Cardiac fibroblast (primary cell): ENCODE measurements at regions not wholly inside any gene's neighbourhood (a gene's known extent, or its start where the extent isn't known, plus 50 kb on each side); places are given as distances from the start of the nearest gene placed in this dataset.
"Not testable (repeated sequence)": the region's sequence is repeated elsewhere in the genome, so short reads cannot be mapped to it uniquely, and the experiment has no call there.

Source experiments
- DNase-seq, 2 donors: peaks; one replicate each; pipeline versions ENCODE4 v3.0.0 to v3.0.0-alpha.2; 2010; ENCODE audit warnings: low read depth in 2 of 2
- H3K4me3 ChIP-seq, 2 donors: replicated peaks in 1 of 2; 1 replicate in 1 of 2; 2 replicates in 1 of 2; pipeline ENCODE4 v1.5.1; 2011; ENCODE audit warnings: low read depth in 2 of 2, low read length in 2 of 2, mild to moderate bottlenecking in 2 of 2, moderate library complexity in 1 of 2
- TF ChIP-seq, protein P1 (sequence below): IDR thresholded peaks from one replicate; pipeline ENCODE4 v1.5.1; 2011; ENCODE audit warnings: low read depth, mild to moderate bottlenecking, low read length, inconsistent platforms

DNA sequence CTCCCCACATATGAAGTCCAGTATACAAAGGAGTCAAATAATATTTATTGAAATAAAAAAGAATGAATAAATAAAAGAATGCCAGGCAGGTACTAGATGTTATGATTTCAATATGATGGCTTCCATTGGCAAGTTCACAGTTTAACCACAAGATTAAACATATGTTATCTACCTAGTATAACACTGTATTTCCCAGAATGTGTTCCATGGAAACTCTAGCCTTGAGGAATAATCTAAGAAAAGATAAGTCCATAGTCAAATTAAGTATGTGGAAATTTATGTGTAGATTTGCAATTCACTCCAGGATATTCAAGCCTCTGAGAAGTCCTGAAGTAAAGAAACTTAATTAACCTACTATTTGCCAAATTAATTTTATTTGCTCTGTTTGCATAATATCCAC is 71.1 kb upstream of the FMNL2 start:
- no peak overlapping the region for H3K4me3 ChIP-seq
- TF ChIP-seq, protein P1, sequence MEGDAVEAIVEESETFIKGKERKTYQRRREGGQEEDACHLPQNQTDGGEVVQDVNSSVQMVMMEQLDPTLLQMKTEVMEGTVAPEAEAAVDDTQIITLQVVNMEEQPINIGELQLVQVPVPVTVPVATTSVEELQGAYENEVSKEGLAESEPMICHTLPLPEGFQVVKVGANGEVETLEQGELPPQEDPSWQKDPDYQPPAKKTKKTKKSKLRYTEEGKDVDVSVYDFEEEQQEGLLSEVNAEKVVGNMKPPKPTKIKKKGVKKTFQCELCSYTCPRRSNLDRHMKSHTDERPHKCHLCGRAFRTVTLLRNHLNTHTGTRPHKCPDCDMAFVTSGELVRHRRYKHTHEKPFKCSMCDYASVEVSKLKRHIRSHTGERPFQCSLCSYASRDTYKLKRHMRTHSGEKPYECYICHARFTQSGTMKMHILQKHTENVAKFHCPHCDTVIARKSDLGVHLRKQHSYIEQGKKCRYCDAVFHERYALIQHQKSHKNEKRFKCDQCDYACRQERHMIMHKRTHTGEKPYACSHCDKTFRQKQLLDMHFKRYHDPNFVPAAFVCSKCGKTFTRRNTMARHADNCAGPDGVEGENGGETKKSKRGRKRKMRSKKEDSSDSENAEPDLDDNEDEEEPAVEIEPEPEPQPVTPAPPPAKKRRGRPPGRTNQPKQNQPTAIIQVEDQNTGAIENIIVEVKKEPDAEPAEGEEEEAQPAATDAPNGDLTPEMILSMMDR = no peak

DNA sequence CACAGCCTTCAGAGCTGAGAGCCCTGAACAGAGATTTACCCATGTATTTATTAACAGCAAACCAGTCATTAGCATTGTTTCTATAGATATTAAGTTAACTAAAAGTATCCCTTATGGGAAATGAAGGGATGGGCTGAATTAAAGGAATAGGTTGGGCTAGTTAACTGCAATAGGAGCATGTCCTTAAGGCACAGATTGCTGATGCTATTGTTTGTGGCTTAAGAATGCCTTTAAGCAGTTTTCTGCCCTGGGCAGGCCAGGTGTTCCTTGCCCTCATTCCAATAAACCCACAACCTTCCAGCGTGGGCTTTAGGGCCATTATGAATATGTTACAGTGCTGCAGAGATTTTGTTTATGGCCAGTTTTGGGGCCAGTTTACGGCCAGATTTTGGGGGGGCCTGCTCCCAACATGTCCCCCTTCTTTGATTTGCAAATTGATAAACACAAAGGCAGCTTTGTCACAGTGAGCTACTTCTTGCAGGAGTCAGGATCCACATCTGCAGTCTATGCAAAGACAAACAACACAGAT is 61.2 kb upstream of the FMNL2 start:
- not testable (repeated sequence) for H3K4me3 ChIP-seq, DNase-seq

More for the DNA sequence above, 71.1 kb upstream of the FMNL2 start:
- no peak for DNase-seq

- H3K4me3 ChIP-seq, DNase-seq: not testable (repeated sequence)
These were observed 57.1 kb upstream of the FMNL2 start for GRCh38 chr2:152277896-152278295.

DNA sequence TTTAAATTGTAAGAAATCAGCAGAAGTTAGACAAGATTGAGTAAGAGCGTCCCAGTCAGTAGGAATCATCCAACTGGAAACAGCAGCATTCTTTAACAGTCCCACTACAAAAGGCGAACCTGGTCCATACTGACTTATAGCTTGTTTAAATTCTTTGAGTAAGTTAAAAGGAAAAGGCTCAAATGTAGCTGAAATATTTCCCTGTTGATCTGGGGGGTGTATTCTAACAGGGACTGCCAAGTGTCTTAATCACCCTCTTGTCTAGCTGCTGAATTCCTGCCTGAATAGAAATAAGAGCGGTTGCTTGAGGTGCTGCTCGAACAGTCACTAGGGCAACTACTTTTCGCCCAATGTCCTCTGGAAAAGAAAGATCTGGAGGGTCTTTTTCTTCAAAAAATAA is 56.4 kb upstream of the FMNL2 start:
- TF ChIP-seq, protein P1 = no peak
- no peak for DNase-seq
- H3K4me3 ChIP-seq = no peak overlapping the region

- DNase-seq, H3K4me3 ChIP-seq: not testable (repeated sequence)
These were observed 55.6 kb upstream of the FMNL2 start for GRCh38 chr2:152279367-152279766.

DNA sequence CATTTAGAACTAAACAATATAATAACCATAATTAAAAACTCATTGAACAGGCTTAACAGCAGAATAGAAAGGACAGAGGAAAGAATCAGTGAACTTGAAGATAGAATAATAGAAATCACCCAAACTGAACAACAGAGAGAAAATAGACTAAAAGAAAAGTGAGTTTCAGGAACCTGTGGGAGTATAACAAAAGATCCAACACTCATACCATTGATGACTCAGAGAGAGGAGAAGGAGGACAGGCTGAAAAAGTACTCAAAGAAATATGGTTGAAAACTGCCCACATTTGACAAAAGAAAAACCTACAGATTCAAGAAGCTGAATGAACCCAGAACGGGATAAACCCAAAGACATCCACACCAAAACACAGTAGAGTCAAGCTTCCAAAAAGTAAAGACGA is 54.2 kb upstream of the FMNL2 start:
- peak in 1 of 2 donors; percentile 21 for DNase-seq
- TF ChIP-seq, protein P1 = no peak
- no peak overlapping the region for H3K4me3 ChIP-seq

GRCh38 chr2:152283392-152283791 is 51.6 kb upstream of the FMNL2 start:
- no peak for DNase-seq
- TF ChIP-seq, protein P1 = no peak
- H3K4me3 ChIP-seq = no peak overlapping the region

- TF ChIP-seq, protein P1 = no peak
- peak in 1 of 2 donors; percentile 36 for DNase-seq
These were observed 50.6 kb upstream of the FMNL2 start for GRCh38 chr2:152284398-152284797.

More at GRCh38 chr2:152284398-152284797, 50.6 kb upstream of the FMNL2 start:
- H3K4me3 ChIP-seq = no peak overlapping the region
